GM19023 (cell line): ENCODE measurements at regions not wholly inside any gene's neighbourhood (a gene's known extent, or its start where the extent isn't known, plus 50 kb on each side); places are given as distances from the start of the nearest gene placed in this dataset.

Experiments
- ATAC-seq: cut with Tn5 transposase; IDR thresholded peaks from one replicate; pipeline ENCODE4 v1.9.1; 2021; ENCODE audit warnings: mild to moderate bottlenecking, moderate library complexity; ENCODE audit not compliant: unreplicated experiment

DNA sequence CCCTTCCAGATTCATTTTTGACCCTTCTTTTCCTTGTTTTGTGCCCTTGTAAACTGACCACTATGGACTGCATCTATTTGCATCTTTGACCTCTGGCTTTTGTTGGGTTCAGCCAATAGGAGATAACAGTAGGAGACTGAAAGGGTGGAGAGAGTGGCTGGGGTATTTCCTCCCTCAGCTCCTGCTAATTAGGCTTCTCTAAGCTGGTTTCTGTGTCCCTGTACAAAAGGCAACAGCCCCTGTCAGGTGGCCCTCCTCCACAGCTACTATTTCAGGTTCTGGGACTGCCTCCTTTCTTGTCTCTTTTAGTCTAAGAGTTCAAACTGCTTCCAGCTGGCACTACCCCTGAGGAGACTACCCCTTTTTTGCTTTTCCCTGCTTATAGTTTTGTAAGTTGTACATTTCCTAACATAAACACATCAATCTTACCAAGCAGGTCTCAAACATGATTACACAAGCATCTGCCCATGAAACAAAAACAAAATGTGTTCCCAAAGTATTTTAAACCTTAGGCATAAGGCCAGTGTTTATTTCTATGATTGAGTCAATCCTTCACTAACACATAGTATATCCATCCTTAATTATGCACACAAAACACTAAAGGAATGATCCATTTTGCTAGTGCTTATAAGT is 262.0 kb upstream of the TRPM3 start:
- ATAC-seq = no peak

DNA sequence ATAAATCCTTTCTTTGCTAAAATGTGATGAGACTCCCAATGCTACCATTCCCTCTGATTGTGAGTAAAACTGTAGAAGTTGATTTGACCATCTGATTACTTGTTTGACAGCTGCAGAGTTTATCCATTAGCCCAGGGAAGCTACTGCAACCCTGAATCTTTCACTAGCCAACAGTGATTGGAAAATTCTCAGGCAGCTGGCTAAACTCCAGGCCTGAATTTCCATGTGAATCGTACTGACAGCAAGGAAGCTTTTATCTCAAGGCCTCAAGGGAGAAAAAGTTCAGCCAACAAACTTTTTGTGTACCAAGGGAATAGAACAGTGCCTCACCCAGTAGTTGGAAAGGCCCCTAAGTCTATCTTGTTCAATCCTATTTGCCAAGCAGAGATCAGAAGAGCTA is 246.7 kb upstream of the TRPM3 start:
- no peak for ATAC-seq

DNA sequence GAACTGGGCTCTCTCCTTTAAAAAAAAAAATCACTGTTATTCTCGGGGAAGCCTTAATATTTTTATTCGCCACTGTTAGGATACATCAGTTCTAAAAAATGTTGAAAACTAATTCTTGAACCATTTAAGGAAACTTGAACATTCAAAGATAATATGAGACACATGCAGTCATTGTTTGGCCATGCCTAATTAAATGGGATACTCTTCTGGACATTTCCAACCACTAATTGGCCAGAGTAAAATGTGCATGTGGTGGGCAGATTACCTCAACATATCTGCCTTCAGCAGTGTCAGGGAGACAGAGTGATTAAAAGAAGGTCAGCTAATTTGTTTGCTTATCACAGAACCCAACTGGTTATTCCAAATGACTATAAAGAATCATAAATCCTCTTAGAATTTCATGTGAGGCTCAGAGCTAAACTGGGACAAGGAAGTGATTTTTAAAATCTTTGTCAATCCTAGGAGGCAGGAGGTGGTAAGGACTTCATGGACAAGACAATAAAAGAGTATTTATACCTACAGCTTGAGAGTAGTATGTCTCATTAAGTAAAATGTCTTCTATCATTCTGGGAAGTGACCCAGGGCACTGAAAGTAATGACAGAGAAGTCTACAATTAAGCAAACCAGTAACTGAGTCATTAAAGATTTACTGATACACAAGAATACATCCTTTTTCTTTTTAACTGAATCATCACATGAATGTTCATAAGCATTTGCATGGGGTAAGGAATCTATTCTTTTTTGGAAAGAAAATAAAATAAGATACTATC is 242.9 kb upstream of the TRPM3 start:
- ATAC-seq = no peak

GRCh38 chr9:71363286-71363961 is 242.0 kb upstream of the TRPM3 start:
- ATAC-seq = no peak

- no peak for ATAC-seq
Measured at GRCh38 chr9:71361357-71361756, 239.9 kb upstream of the TRPM3 start.

GRCh38 chr9:71357346-71357745 is 235.9 kb upstream of the TRPM3 start:
- no peak for ATAC-seq

DNA sequence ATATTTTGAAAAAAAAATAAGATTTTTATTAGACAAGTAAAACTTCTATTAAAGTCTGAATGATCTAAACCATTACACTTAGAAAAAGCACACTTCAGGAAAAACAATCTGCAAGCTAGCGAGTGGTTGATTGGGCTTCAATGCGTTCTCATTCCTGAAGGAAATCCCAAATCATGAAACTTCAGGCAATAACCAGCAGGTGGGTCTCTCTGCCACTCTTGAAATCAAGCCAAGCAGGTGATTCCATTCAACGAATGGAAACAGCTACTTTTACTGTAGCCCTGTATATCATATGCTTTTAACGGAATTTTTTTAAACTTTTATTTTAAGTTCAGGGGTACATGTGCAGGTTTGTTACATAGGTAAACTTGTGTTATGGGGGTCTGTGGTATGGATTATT is 234.5 kb upstream of the TRPM3 start:
- ATAC-seq = no peak

- no peak for ATAC-seq
Measured at GRCh38 chr9:71353720-71354119, 232.3 kb upstream of the TRPM3 start.

DNA sequence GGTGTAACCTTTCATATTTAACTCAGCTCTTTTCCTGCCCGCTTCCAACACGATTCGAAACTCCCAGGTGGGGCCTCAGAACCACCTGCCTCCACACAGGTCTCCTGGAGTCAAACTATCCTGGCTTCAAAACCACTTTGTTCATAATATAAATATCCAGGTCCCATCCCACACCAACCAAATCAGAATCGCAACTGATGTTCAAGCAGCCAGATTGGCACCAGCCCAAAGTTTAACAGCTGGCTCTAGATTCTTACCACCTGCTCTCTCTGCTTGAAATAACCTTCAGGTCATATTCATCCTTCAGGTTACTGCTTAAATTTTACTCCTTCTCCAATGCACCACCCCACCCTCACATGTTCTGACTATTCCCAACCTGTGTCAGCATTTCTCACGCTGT is 231.4 kb upstream of the TRPM3 start:
- no peak for ATAC-seq

- ATAC-seq = no peak
Measured at GRCh38 chr9:71349218-71349617, 227.8 kb upstream of the TRPM3 start.

GRCh38 chr9:71333321-71333720 is 211.9 kb upstream of the TRPM3 start:
- ATAC-seq = no peak

- no peak for ATAC-seq
Measured at GRCh38 chr9:71331603-71332002, 210.2 kb upstream of the TRPM3 start.

GRCh38 chr9:71329873-71330272 is 208.5 kb upstream of the TRPM3 start:
- ATAC-seq = no peak

- no peak for ATAC-seq
Measured at GRCh38 chr9:71326360-71326759, 204.9 kb upstream of the TRPM3 start.

- ATAC-seq = no peak
Measured at GRCh38 chr9:71323357-71323756, 201.9 kb upstream of the TRPM3 start.

DNA sequence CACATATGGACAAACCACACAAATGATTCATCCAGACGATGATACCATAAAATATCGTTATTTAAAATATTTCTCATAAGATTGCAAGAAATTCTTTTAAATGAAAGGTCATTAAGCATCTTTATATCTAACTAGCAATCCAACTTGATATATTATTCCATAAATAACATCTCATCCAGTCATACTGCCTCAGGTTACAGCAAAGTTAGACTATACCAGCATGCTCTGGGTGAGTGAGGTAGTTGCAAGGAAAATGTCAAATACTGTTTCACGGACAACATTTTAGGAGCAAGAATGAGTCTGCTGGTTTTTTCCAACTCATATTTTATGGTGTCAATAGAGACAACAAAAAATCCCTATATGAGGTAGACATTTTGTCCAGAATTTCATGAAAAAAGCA is 200.9 kb upstream of the TRPM3 start:
- no peak for ATAC-seq

DNA sequence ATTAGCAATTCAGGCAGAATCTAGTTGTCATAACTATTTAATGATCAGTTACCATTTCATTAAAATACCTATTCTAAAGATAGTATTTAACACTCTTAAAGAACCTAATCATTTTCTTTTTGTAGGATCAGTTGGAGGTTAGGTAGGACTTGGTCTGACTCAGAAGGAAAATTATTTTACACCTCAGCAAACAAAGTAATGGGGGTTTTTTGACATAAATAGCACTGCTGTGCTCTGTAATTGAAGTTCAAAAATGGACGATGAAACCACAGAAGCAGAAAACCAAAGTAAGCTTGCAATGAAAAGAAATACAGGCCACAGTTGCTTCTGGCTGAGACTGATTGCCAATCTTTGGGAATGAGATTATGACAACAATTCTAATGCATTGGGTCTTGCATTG is 187.0 kb upstream of the TRPM3 start:
- ATAC-seq = peak; percentile 55

DNA sequence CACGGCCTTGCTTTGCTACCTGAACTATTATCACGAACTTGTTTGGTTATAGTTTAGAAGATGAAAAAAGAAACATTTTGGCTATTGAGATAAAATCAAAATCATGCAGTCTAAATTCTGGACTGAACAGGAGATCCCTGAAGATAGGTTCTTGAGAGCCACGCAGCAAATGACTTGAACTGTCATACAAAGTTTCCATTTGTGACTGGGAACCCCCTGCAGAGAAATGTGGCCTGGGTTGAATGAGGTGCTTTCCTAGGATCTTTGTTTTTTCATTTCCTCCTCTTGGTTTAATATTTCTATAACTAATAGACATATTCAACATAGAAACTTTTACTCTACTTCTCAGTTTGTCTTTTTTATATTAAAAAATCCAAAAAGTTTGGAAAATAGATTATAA is 184.7 kb upstream of the TRPM3 start:
- peak; percentile 74 for ATAC-seq

- no peak for ATAC-seq
Measured at GRCh38 chr9:71303351-71303750, 181.9 kb upstream of the TRPM3 start.

DNA sequence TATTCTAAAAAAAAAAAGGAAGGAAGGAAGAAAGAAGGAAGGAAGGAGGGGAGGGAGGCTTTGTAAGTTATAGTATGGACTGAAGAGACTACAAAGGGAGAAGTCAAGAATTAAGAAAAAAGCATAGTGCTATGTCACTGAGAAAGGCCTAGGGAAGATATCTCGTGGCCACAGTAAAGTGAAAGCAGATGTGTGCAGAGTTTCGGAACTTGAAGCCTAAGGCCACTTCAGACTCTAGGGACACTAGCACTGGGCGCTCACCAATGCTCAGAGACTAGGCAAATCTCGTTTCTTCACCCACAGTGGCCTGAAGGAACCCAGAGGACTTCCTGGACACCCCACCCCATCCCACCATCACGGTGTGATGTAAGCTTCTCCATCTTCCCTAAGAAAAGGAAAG is 181.4 kb upstream of the TRPM3 start:
- ATAC-seq = peak; percentile 68

DNA sequence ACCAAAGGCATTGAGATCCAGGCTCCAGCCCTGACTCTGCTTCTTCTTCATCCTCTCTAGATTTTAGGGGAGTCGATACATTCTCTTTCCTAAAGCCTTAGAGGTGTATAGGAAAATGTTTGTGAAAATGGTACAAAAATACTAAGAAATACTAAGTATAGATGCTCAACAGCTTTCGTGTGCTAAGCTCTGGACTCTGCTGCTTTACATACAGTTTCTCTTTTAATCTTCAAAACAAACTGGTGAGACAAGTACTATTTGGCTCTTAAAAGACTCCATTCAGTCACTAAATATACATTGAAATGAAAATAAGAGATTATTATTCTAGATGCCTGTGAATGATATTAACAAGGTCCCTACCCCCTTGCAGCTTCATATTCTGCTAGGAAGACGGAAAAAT is 174.5 kb upstream of the TRPM3 start:
- ATAC-seq = no peak

GRCh38 chr9:71286146-71286545 is 164.7 kb upstream of the TRPM3 start:
- no peak for ATAC-seq
